Keratinocyte (primary cell): ENCODE measurements at regions not wholly inside any gene's neighbourhood (a gene's known extent, or its start where the extent isn't known, plus 50 kb on each side); places are given as distances from the start of the nearest gene placed in this dataset.

Source experiments
- DNase-seq: peaks from one replicate; pipeline ENCODE4 v3.0.0-alpha.2; 2011; ENCODE audit warnings: low read depth, missing footprints, low spot score
- FAIRE-seq: peaks from 2 replicates; lab custom pipeline; 2011; peaks lifted over from hg19 to GRCh38; lab: Jason Lieb, UNC
- H2AFZ ChIP-seq: 2 replicates; pipeline ENCODE4 v1.6.0; 2012; ENCODE audit warnings: low read length, control low read depth, inconsistent platforms; ENCODE audit not compliant: control insufficient read depth
- H3K27ac ChIP-seq: 2 replicates; pipeline ENCODE4 v1.5.1; 2011; ENCODE audit warnings: low read length; ENCODE audit not compliant: control insufficient read depth, insufficient read depth
- H3K27me3 ChIP-seq: 3 replicates; pipeline ENCODE4 v1.6.0; 2011; ENCODE audit warnings: low read length; ENCODE audit not compliant: control insufficient read depth, insufficient read depth; ENCODE audit errors: extremely low read depth
- H3K36me3 ChIP-seq, 2 experiments: 2 replicates in 1 of 2; 3 replicates in 1 of 2; pipeline ENCODE4 v1.5.1; 2011; ENCODE audit warnings: low read length in 2 of 2, mild to moderate bottlenecking in 1 of 2; ENCODE audit not compliant: control insufficient read depth in 2 of 2, insufficient read depth in 2 of 2; ENCODE audit errors: extremely low read depth in 1 of 2
- H3K4me1 ChIP-seq: 3 replicates; pipeline ENCODE4 v1.5.1; 2011; ENCODE audit warnings: low read length; ENCODE audit not compliant: control insufficient read depth, insufficient read depth; ENCODE audit errors: extremely low read depth
- H3K4me2 ChIP-seq: 3 replicates; pipeline ENCODE4 v1.6.0; 2011; ENCODE audit warnings: low read depth, low read length; ENCODE audit not compliant: control insufficient read depth, insufficient read depth; ENCODE audit errors: extremely low read depth
- H3K4me3 ChIP-seq, 3 experiments: fragments of 200-600 bp in 1 of 3; sonication (generic) in 1 of 3; 2 replicates in 2 of 3; 3 replicates in 1 of 3; pipeline ENCODE4 v1.5.1; 2011 to 2016; ENCODE audit warnings: low read length in 3 of 3, mild to moderate bottlenecking in 3 of 3, control low read depth in 2 of 3, inconsistent platforms in 1 of 3, low read depth in 1 of 3, mixed read lengths in 1 of 3, mixed run types in 1 of 3, moderate library complexity in 1 of 3; ENCODE audit not compliant: control insufficient read depth in 2 of 3, insufficient read depth in 2 of 3; ENCODE audit errors: extremely low read depth in 1 of 3
- H3K79me2 ChIP-seq: 2 replicates; pipeline ENCODE4 v1.6.0; 2012; ENCODE audit warnings: low read length; ENCODE audit not compliant: control insufficient read depth, insufficient read depth
- H3K9ac ChIP-seq: 3 replicates; pipeline ENCODE4 v1.6.0; 2011; ENCODE audit warnings: low read length; ENCODE audit not compliant: control insufficient read depth, insufficient read depth; ENCODE audit errors: extremely low read depth
- H3K9me1 ChIP-seq: 3 replicates; pipeline ENCODE4 v1.6.0; 2011; ENCODE audit warnings: low read length; ENCODE audit not compliant: control insufficient read depth, insufficient read depth; ENCODE audit errors: extremely low read depth
- H3K9me3 ChIP-seq: 2 replicates; pipeline ENCODE4 v1.5.1; 2012; ENCODE audit warnings: low read depth, low read length; ENCODE audit not compliant: control insufficient read depth
- H4K20me1 ChIP-seq: 3 replicates; pipeline ENCODE4 v1.6.0; 2011; ENCODE audit warnings: low read length; ENCODE audit not compliant: control insufficient read depth, insufficient read depth; ENCODE audit errors: extremely low read depth
- CTCF ChIP-seq, 3 experiments: IDR thresholded peaks in 1 of 3; conservative IDR thresholded peaks in 1 of 3; optimal IDR thresholded peaks in 1 of 3; 2 replicates in 2 of 3; 3 replicates in 1 of 3; pipeline versions ENCODE3 to v1.5.1; 2011; ENCODE audit warnings: low read length in 3 of 3, mild to moderate bottlenecking in 3 of 3, moderate library complexity in 2 of 3, control low read depth in 1 of 3, inconsistent platforms in 1 of 3; ENCODE audit not compliant: insufficient read depth in 2 of 3; ENCODE audit errors: extremely low read depth in 1 of 3
- EZH2 ChIP-seq: IDR thresholded peaks from one replicate; pipeline ENCODE4 v1.6.1; 2012; ENCODE audit warnings: inconsistent platforms, mild to moderate bottlenecking, low read length, moderate library complexity
- dilution Hi-C: fragments of 300-500 bp; cut with MboI; formaldehyde crosslinking; loops from one replicate; pipeline ENCODE4 v1.7.0; 2020; ENCODE audit warnings: low sequenced_read_pairs; ENCODE audit not compliant: extremely low pct_ligation_motif_present

DNA sequence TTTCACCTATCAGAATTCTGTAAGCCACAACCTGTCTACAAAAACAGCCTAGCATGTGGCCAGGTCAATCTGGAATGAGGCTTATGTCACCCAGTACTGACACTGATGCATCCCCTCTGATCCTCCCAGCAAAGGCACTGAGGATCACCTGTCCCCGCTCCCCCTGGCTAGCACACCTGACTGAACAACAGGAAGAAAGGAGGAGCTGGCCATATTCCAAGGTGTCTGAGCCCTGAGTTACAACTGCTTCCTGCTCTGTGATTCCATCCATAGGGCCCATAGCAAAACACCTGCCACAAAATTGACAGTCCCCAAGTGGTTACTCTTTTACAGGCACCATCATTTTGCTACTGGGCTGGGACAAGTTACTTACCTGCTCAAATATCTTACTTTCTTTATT is 555.5 kb upstream of the CFAP20DC start:
- Histone ChIP-seq H3K4me3 (no peak overlapping the region), H3K79me2 (no peaks in the 10 kb centered on the region), H3K27me3 (no peaks in the 10 kb centered on the region), H3K9me1 (no peaks in the 10 kb centered on the region), H3K9me3 (no peaks in the 10 kb centered on the region), H3K36me3 (no peaks in the 10 kb centered on the region), H3K27ac (no peak overlapping the region), H4K20me1 (no peaks in the 10 kb centered on the region), H3K9ac (no peak overlapping the region), H3K4me2 (no peak overlapping the region), H2AFZ (no peak overlapping the region), H3K4me1 (no peaks in the 10 kb centered on the region)
- no peak for DNase-seq
- TF ChIP-seq EZH2, result no peak
- no peak for FAIRE-seq
- dilution Hi-C loops, result no loop called here

DNA sequence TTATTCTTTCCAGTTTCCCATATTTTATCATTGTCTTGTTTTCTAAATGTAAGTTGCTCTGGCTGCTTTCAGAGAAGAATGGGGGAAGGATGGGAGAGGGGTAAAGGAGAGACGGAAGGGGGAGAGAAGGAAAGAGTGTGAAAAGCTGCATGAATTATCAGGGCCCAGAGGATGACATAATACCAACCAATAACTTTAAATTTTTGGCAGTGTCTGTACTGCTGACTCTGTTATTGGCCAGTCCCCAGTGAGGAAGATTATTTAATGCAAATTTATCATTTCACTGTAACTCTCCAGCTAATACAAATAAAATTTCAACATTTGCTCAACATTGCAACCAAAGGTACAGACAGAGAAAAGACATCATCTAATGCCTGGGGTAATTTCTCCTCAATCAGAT is 551.7 kb upstream of the CFAP20DC start:
- Histone ChIP-seq H2AFZ (no peak overlapping the region), H3K9me3 (no peaks in the 10 kb centered on the region), H4K20me1 (no peaks in the 10 kb centered on the region), H3K27ac (no peak overlapping the region), H3K9me1 (no peaks in the 10 kb centered on the region), H3K4me2 (no peak overlapping the region), H3K4me1 (no peaks in the 10 kb centered on the region), H3K27me3 (no peaks in the 10 kb centered on the region), H3K4me3 (no peak overlapping the region), H3K79me2 (no peaks in the 10 kb centered on the region), H3K9ac (no peak overlapping the region), H3K36me3 (no peaks in the 10 kb centered on the region)
- dilution Hi-C loops, result no loop called here
- no peak for TF ChIP-seq CTCF (optimal IDR thresholded peaks at IDR 0.05 in 1 of 3, IDR thresholded peaks at IDR 0.05 in 1 of 3, conservative IDR thresholded peaks at IDR 0.05 in 1 of 3; ENCODE audit: extremely low read depth in 1 of 3, insufficient read depth in 2 of 3, low read length in 3 of 3)
- TF ChIP-seq EZH2, result no peak
- DNase-seq, result no peak
- no peak for FAIRE-seq

GRCh38 chr3:59600631-59601030 is 550.8 kb upstream of the CFAP20DC start:
- Histone ChIP-seq H3K27ac (no peak overlapping the region), H3K9me1 (no peaks in the 10 kb centered on the region), H3K9ac (no peak overlapping the region), H3K4me3 (no peak overlapping the region), H2AFZ (no peak overlapping the region), H3K4me2 (no peak overlapping the region), H3K79me2 (no peaks in the 10 kb centered on the region), H4K20me1 (no peaks in the 10 kb centered on the region), H3K36me3 (no peaks in the 10 kb centered on the region), H3K27me3 (no peaks in the 10 kb centered on the region), H3K9me3 (no peaks in the 10 kb centered on the region), H3K4me1 (no peaks in the 10 kb centered on the region)
- TF ChIP-seq EZH2 (no peak), CTCF (optimal IDR thresholded peaks at IDR 0.05 in 1 of 3, IDR thresholded peaks at IDR 0.05 in 1 of 3, conservative IDR thresholded peaks at IDR 0.05 in 1 of 3; ENCODE audit: extremely low read depth in 1 of 3, insufficient read depth in 2 of 3, low read length in 3 of 3) (no peak)
- FAIRE-seq, result no peak
- DNase-seq, result no peak
- dilution Hi-C loops, result no loop called here
